GM12878 (cell line): ENCODE measurements at regions not wholly inside any gene's neighbourhood (a gene's known extent, or its start where the extent isn't known, plus 50 kb on each side); places are given as distances from the start of the nearest gene placed in this dataset.
A peak's percentile ranks its signal among the peaks of the same experiment; 100 is the strongest.

ENCODE experiments used
- ATAC-seq: fragments of 200-7000 bp; cut with Tn5 transposase; 3 replicates; pipeline ENCODE4 v1.9.1; 2020; ENCODE audit warnings: mild to moderate bottlenecking, moderate library complexity
- BruUV-seq: library from RNA; stranded (reverse); fragments of 400-500 nt; replicated peaks from 2 replicates; lab custom pipeline; 2021; lab: Mats Ljungman, UMichigan
- CTCF ChIA-PET: fragments of 300-600 bp; sonication (Branson Sonifier 250); formaldehyde crosslinking; extraction: SDS; loops from one replicate; lab custom pipeline; 2021; ENCODE audit warnings: inconsistent platforms; lab: Yijun Ruan, JAX
- POLR2A ChIA-PET: fragments of 350-600 bp; formaldehyde crosslinking; extraction: SDS; loops from one replicate; lab custom pipeline; 2021; ENCODE audit warnings: inconsistent platforms; lab: Charles Lee
- RAD21 ChIA-PET: fragments of 300-600 bp; sonication (Branson Sonifier 250); formaldehyde crosslinking; loops from one replicate; lab custom pipeline; 2023; ENCODE audit warnings: antibody characterized with exemption; ENCODE audit not compliant: unreplicated experiment; lab: Charles Lee
- SMC1A ChIA-PET: fragments of 300-600 bp; sonication (Branson Sonifier 250); formaldehyde crosslinking; loops from one replicate; lab custom pipeline; 2023; ENCODE audit not compliant: unreplicated experiment, uncharacterized antibody; lab: Charles Lee
- DNase-seq: peaks from one replicate; pipeline ENCODE4 v3.0.0-alpha.2; 2011; ENCODE audit warnings: low read depth, low spot score
- FAIRE-seq: peaks from 3 replicates; lab custom pipeline; 2011; peaks lifted over from hg19 to GRCh38; lab: Jason Lieb, UNC
- H2AFZ ChIP-seq: 2 replicates; pipeline ENCODE4 v1.6.0; 2011; ENCODE audit warnings: low read depth, low read length, control low read depth; ENCODE audit not compliant: control insufficient read depth
- H3K27ac ChIP-seq: 2 replicates; pipeline ENCODE4 v1.5.1; 2011; ENCODE audit warnings: control low read depth; ENCODE audit not compliant: control insufficient read depth, insufficient read depth
- H3K27me3 ChIP-seq, 2 experiments: replicated peaks in 1 of 2; 2 replicates each; pipeline versions ENCODE4 v1.6.0 to v1.6.1; 2011; ENCODE audit warnings: low read length in 1 of 2; ENCODE audit not compliant: control insufficient read depth in 2 of 2, insufficient read depth in 2 of 2
- H3K36me3 ChIP-seq, 2 experiments: 2 replicates each; pipeline ENCODE4 v1.5.1; 2011; ENCODE audit warnings: low read length in 1 of 2; ENCODE audit not compliant: control insufficient read depth in 2 of 2, insufficient read depth in 2 of 2
- H3K4me1 ChIP-seq: 2 replicates; pipeline ENCODE4 v1.6.1; 2011; ENCODE audit warnings: mild to moderate bottlenecking, low read length, moderate library complexity, mixed read lengths; ENCODE audit not compliant: control insufficient read depth, insufficient read depth
- H3K4me2 ChIP-seq: 2 replicates; pipeline ENCODE4 v1.6.0; 2011; ENCODE audit warnings: control low read depth; ENCODE audit not compliant: control insufficient read depth, insufficient read depth
- H3K4me3 ChIP-seq: fragments of 200-600 bp; sonication (generic); 2 replicates; pipeline ENCODE4 v1.5.1; 2016
- H3K79me2 ChIP-seq: 2 replicates; pipeline ENCODE4 v1.6.0; 2011; ENCODE audit warnings: low read length; ENCODE audit not compliant: control insufficient read depth, insufficient read depth
- H3K9ac ChIP-seq: 2 replicates; pipeline ENCODE4 v1.8.0; 2011; ENCODE audit warnings: low read length, control low read depth, mixed read lengths; ENCODE audit not compliant: control insufficient read depth, insufficient read depth
- H3K9me3 ChIP-seq: replicated peaks from 3 replicates; pipeline ENCODE4 v1.5.1; 2011; ENCODE audit warnings: mild to moderate bottlenecking, low read length; ENCODE audit not compliant: control insufficient read depth, insufficient read depth
- H4K20me1 ChIP-seq: 2 replicates; pipeline ENCODE4 v1.6.0; 2011; ENCODE audit not compliant: control insufficient read depth, insufficient read depth
- CREM ChIP-seq: IDR thresholded peaks from 2 replicates; pipeline ENCODE4 v1.6.1; 2014; ENCODE audit warnings: antibody characterized with exemption, low read depth
- E4F1 ChIP-seq: fragments of 450-650 bp; IDR thresholded peaks from 2 replicates; pipeline ENCODE4 v1.6.1; 2018; ENCODE audit warnings: borderline replicate concordance, mild to moderate bottlenecking; ENCODE audit not compliant: partially characterized antibody
- IRF4 ChIP-seq: IDR thresholded peaks from 2 replicates; pipeline ENCODE4 v1.6.1; 2011; ENCODE audit warnings: low read depth, low read length
- NFYA ChIP-seq: IDR thresholded peaks from 2 replicates; pipeline ENCODE4 v1.6.1; 2011; ENCODE audit warnings: low read depth, mild to moderate bottlenecking, low read length, improper control_type of control experiment, borderline replicate concordance
- NFYB ChIP-seq: IDR thresholded peaks from 2 replicates; pipeline ENCODE4 v1.6.1; 2011; ENCODE audit warnings: low read depth, mild to moderate bottlenecking, low read length, improper control_type of control experiment, moderate library complexity; ENCODE audit not compliant: insufficient read depth
- POLR2AphosphoS2 ChIP-seq: IDR thresholded peaks from 2 replicates; pipeline ENCODE4 v1.6.1; 2011; ENCODE audit warnings: low read depth, mild to moderate bottlenecking, low read length, improper control_type of control experiment, moderate library complexity
- PRDM15 ChIP-seq: fragments of 450-650 bp; formaldehyde crosslinking; IDR thresholded peaks from 2 replicates; pipeline ENCODE4 v1.4.0; 2020; ENCODE audit warnings: mild to moderate bottlenecking, moderate library complexity
- SIN3A ChIP-seq: IDR thresholded peaks from 2 replicates; pipeline ENCODE4 v1.6.1; 2012; ENCODE audit warnings: low read depth, low read length, improper control_type of control experiment
- SUZ12 ChIP-seq: fragments of 200-600 bp; sonication (generic); IDR thresholded peaks from one replicate; pipeline ENCODE4 v1.6.1; 2018; ENCODE audit warnings: antibody characterized with exemption, mild to moderate bottlenecking; ENCODE audit not compliant: unreplicated experiment
- USF2 ChIP-seq: IDR thresholded peaks from 2 replicates; pipeline ENCODE4 v1.6.1; 2011; ENCODE audit warnings: low read depth, low read length, improper control_type of control experiment, borderline replicate concordance
- WGBS: methylation state at CpG from one replicate; pipeline ENCODE4 v1.1.6; 2016; ENCODE audit warnings: low lambda C conversion rate; ENCODE audit not compliant: insufficient replicate concordance, insufficient coverage; ENCODE audit errors: missing lambda C conversion rate; 5-methylcytosine and 5-hydroxymethylcytosine counted together
- in situ Hi-C: fragments of 300-500 bp; cut with MboI; formaldehyde crosslinking; loops from 9 replicates; pipeline ENCODE4 v1.14.3; 2018; ENCODE audit warnings: mixed read lengths
- intact Hi-C: fragments of 100-400 bp; cut with micrococcal nuclease; formaldehyde crosslinking; loops from one replicate; pipeline ENCODE4 v1.14.2; 2022; ENCODE audit not compliant: unreplicated experiment

- CTCF ChIA-PET, result no interaction called here
- POLR2A ChIA-PET, result no interaction called here
- Histone ChIP-seq H3K36me3 (no peaks in the 10 kb centered on the region), H4K20me1 (no peaks in the 10 kb centered on the region), H3K9me3 (no peaks in the 10 kb centered on the region), H3K4me3 (no peak overlapping the region), H3K4me2 (no peak overlapping the region), H2AFZ (no peak overlapping the region), H3K27ac (no peak overlapping the region), H3K9ac (no peak overlapping the region), H3K79me2 (no peaks in the 10 kb centered on the region), H3K27me3 (no peaks in the 10 kb centered on the region), H3K4me1 (no peaks in the 10 kb centered on the region)
- no peak for FAIRE-seq
- TF ChIP-seq POLR2AphosphoS2, result no peak
- RAD21 ChIA-PET, result interaction anchor here (1.0 kb wide), 1 partner anchor 245 kb away, joined by 3 read pairs; no protein-coding TSS in a partner anchor
- no TSS peak for BruUV-seq
- in situ Hi-C loops, result no loop called here
- intact Hi-C loops, result loop anchor here (10.0 kb wide), 1 partner anchor 227 kb away; no protein-coding TSS in a partner anchor
- SMC1A ChIA-PET, result no interaction called here
- no peak for DNase-seq
- peak; percentile 78 for ATAC-seq
Observed at GRCh38 chr1:78377356-78377928, 113.3 kb upstream of the PTGFR start.

- no peak for DNase-seq
- intact Hi-C loops, result no loop called here
- no peak for TF ChIP-seq PRDM15 (CRISPR knock-in tag)
- no peak for TF ChIP-seq NFYA
- TF ChIP-seq E4F1, result no peak
- TF ChIP-seq CREM, result no peak
- no peak for TF ChIP-seq USF2
- no peak for TF ChIP-seq SIN3A
- no peak for TF ChIP-seq NFYB
- no peak for TF ChIP-seq SUZ12
- no peak for TF ChIP-seq IRF4
Observed at GRCh38 chr1:78383923-78384322, 106.9 kb upstream of the PTGFR start.

More at GRCh38 chr1:78383923-78384322, 106.9 kb upstream of the PTGFR start:
- H4K20me1 ChIP-seq, result no peaks in the 10 kb centered on the region
- FAIRE-seq, result no peak
- RAD21 ChIA-PET, result no interaction called here
- in situ Hi-C loops, result no loop called here
- no peak overlapping the region for H3K4me3 ChIP-seq
- no peaks in the 10 kb centered on the region for H3K4me1 ChIP-seq
- no peak overlapping the region for H3K27ac ChIP-seq
- POLR2A ChIA-PET, result no interaction called here
- no peak for ATAC-seq
- SMC1A ChIA-PET, result no interaction called here
- no peaks in the 10 kb centered on the region for H3K9me3 ChIP-seq
- no peaks in the 10 kb centered on the region for H3K36me3 ChIP-seq
- no TSS peak for BruUV-seq
- H2AFZ ChIP-seq, result no peak overlapping the region
- H3K27me3 ChIP-seq, result no peaks in the 10 kb centered on the region
- CTCF ChIA-PET, result no interaction called here
- H3K79me2 ChIP-seq, result no peaks in the 10 kb centered on the region
- H3K9ac ChIP-seq, result no peak overlapping the region
- no peak overlapping the region for H3K4me2 ChIP-seq
- 0% methylated on average over 1 of the region's 1 CpG for WGBS
